H7 (cell line): ENCODE measurements at regions not wholly inside any gene's neighbourhood (a gene's known extent, or its start where the extent isn't known, plus 50 kb on each side); places are given as distances from the start of the nearest gene placed in this dataset.
A peak's percentile ranks its signal among the peaks of the same experiment; 100 is the strongest.

Experiments used
- DNase-seq: peaks from one replicate; pipeline ENCODE4 v3.0.0; 2012
- H3K27me3 ChIP-seq: 2 replicates; pipeline ENCODE4 v1.6.0; 2011; ENCODE audit warnings: mild to moderate bottlenecking, low read length; ENCODE audit not compliant: control insufficient read depth, insufficient read depth
- H3K36me3 ChIP-seq: replicated peaks from 2 replicates; pipeline ENCODE4 v1.5.1; 2011; ENCODE audit warnings: low read length; ENCODE audit not compliant: control insufficient read depth, insufficient read depth
- H3K4me3 ChIP-seq: 2 replicates; pipeline ENCODE4 v1.5.1; 2011; ENCODE audit warnings: low read depth, mild to moderate bottlenecking, control low read depth, low read length, moderate library complexity; ENCODE audit not compliant: insufficient read depth

GRCh38 chr14:85943192-85943591 is 413.2 kb downstream of the FLRT2 start:
- DNase-seq = no peak
- H3K27me3 ChIP-seq = no peaks in the 10 kb centered on the region
- H3K4me3 ChIP-seq = no peak overlapping the region
- no peaks in the 10 kb centered on the region for H3K36me3 ChIP-seq

GRCh38 chr14:85934886-85935254 is 404.9 kb downstream of the FLRT2 start:
- Histone ChIP-seq H3K4me3 (no peak overlapping the region), H3K27me3 (no peaks in the 10 kb centered on the region), H3K36me3 (no peaks in the 10 kb centered on the region)
- DNase-seq = no peak

- no peaks in the 10 kb centered on the region for H3K36me3 ChIP-seq
- H3K27me3 ChIP-seq = no peaks in the 10 kb centered on the region
- no peak overlapping the region for H3K4me3 ChIP-seq
- DNase-seq = no peak
Observed at GRCh38 chr14:85934123-85934885, 404.4 kb downstream of the FLRT2 start.

GRCh38 chr14:85921241-85921640 is 391.3 kb downstream of the FLRT2 start:
- DNase-seq = no peak
- H3K27me3 ChIP-seq = no peaks in the 10 kb centered on the region
- no peak overlapping the region for H3K4me3 ChIP-seq
- H3K36me3 ChIP-seq = no peaks in the 10 kb centered on the region

GRCh38 chr14:85917716-85918115 is 387.8 kb downstream of the FLRT2 start:
- DNase-seq = no peak
- H3K4me3 ChIP-seq = no peak overlapping the region
- no peaks in the 10 kb centered on the region for H3K36me3 ChIP-seq
- no peaks in the 10 kb centered on the region for H3K27me3 ChIP-seq

GRCh38 chr14:85915711-85916110 is 385.8 kb downstream of the FLRT2 start:
- Histone ChIP-seq H3K27me3 (no peaks in the 10 kb centered on the region), H3K36me3 (no peaks in the 10 kb centered on the region), H3K4me3 (no peak overlapping the region)
- DNase-seq = no peak

- Histone ChIP-seq H3K27me3 (no peaks in the 10 kb centered on the region), H3K36me3 (no peaks in the 10 kb centered on the region)
- DNase-seq = no peak
Observed at GRCh38 chr14:85912141-85912540, 382.2 kb downstream of the FLRT2 start.

GRCh38 chr14:85911044-85911443 is 381.1 kb downstream of the FLRT2 start:
- Histone ChIP-seq H3K27me3 (no peaks in the 10 kb centered on the region), H3K36me3 (no peaks in the 10 kb centered on the region), H3K4me3 (no peak overlapping the region)
- DNase-seq = no peak

More at GRCh38 chr14:85912141-85912540, 382.2 kb downstream of the FLRT2 start:
- H3K4me3 ChIP-seq = no peak overlapping the region

GRCh38 chr14:85909581-85909980 is 379.6 kb downstream of the FLRT2 start:
- H3K36me3 ChIP-seq = no peaks in the 10 kb centered on the region
- no peak overlapping the region for H3K4me3 ChIP-seq
- no peak for DNase-seq
- no peaks in the 10 kb centered on the region for H3K27me3 ChIP-seq

GRCh38 chr14:85907536-85907935 is 377.6 kb downstream of the FLRT2 start:
- Histone ChIP-seq H3K27me3 (no peaks in the 10 kb centered on the region), H3K4me3 (no peak overlapping the region), H3K36me3 (no peaks in the 10 kb centered on the region)
- DNase-seq = peak; percentile 20

- H3K36me3 ChIP-seq = no peaks in the 10 kb centered on the region
- no peak overlapping the region for H3K4me3 ChIP-seq
- no peaks in the 10 kb centered on the region for H3K27me3 ChIP-seq
- DNase-seq = no peak
Observed at GRCh38 chr14:85897808-85898207, 367.9 kb downstream of the FLRT2 start.

GRCh38 chr14:85895603-85896002 is 365.7 kb downstream of the FLRT2 start:
- H3K27me3 ChIP-seq = no peaks in the 10 kb centered on the region
- H3K36me3 ChIP-seq = no peaks in the 10 kb centered on the region
- H3K4me3 ChIP-seq = no peak overlapping the region
- DNase-seq = no peak

GRCh38 chr14:85892251-85892650 is 362.3 kb downstream of the FLRT2 start:
- Histone ChIP-seq H3K4me3 (no peak overlapping the region), H3K27me3 (no peaks in the 10 kb centered on the region), H3K36me3 (no peaks in the 10 kb centered on the region)
- no peak for DNase-seq

GRCh38 chr14:85883966-85884365 is 354.0 kb downstream of the FLRT2 start:
- no peak for DNase-seq
- H3K4me3 ChIP-seq = no peak overlapping the region
- H3K36me3 ChIP-seq = no peaks in the 10 kb centered on the region
- no peaks in the 10 kb centered on the region for H3K27me3 ChIP-seq

- no peaks in the 10 kb centered on the region for H3K36me3 ChIP-seq
- no peaks in the 10 kb centered on the region for H3K27me3 ChIP-seq
- no peak for DNase-seq
- H3K4me3 ChIP-seq = no peak overlapping the region
Observed at GRCh38 chr14:85883101-85883500, 353.2 kb downstream of the FLRT2 start.

- no peak for DNase-seq
Observed at GRCh38 chr14:85881935-85882334, 352.0 kb downstream of the FLRT2 start.

More at GRCh38 chr14:85881935-85882334, 352.0 kb downstream of the FLRT2 start:
- no peak overlapping the region for H3K4me3 ChIP-seq
- H3K27me3 ChIP-seq = no peaks in the 10 kb centered on the region
- no peaks in the 10 kb centered on the region for H3K36me3 ChIP-seq
